Lower leg skin (tissue), 4 donors: ENCODE measurements at regions not wholly inside any gene's neighbourhood (a gene's known extent, or its start where the extent isn't known, plus 50 kb on each side); places are given as distances from the start of the nearest gene placed in this dataset.

Source experiments
- DNase-seq, 2 donors: peaks; one replicate each; pipeline ENCODE4 v3.0.0-alpha.2; 2019; ENCODE audit warnings: low spot score in 2 of 2
- H3K4me3 ChIP-seq: fragments of 200-600 bp; sonication (generic); 2 replicates; pipeline ENCODE4 v1.5.1; 2017; ENCODE audit warnings: mild to moderate bottlenecking, low read depth; ENCODE audit not compliant: poor library complexity, severe bottlenecking
- POLR2A ChIP-seq, 2 donors: fragments of 450-650 bp; IDR thresholded peaks; one replicate each; pipeline ENCODE4 v1.6.1; 2016 to 2017; ENCODE audit warnings: antibody characterized with exemption in 2 of 2, mild to moderate bottlenecking in 1 of 2, moderate library complexity in 1 of 2
- WGBS, 2 donors: methylation state at CpG; one replicate each; pipeline ENCODE4 v1.1.5; 2018; 5-methylcytosine and 5-hydroxymethylcytosine counted together
- intact Hi-C: fragments of 100-400 bp; cut with DNase I; formaldehyde crosslinking; loops from one replicate; pipeline ENCODE4 v1.15.0; 2023; ENCODE audit warnings: low total_unique reads
- TF ChIP-seq, protein P1 (sequence below), 3 donors: fragments of 450-650 bp; IDR thresholded peaks; one replicate each; pipeline ENCODE4 v1.5.1; 2016; ENCODE audit warnings: antibody characterized with exemption in 3 of 3, mild to moderate bottlenecking in 3 of 3, moderate library complexity in 2 of 3

DNA sequence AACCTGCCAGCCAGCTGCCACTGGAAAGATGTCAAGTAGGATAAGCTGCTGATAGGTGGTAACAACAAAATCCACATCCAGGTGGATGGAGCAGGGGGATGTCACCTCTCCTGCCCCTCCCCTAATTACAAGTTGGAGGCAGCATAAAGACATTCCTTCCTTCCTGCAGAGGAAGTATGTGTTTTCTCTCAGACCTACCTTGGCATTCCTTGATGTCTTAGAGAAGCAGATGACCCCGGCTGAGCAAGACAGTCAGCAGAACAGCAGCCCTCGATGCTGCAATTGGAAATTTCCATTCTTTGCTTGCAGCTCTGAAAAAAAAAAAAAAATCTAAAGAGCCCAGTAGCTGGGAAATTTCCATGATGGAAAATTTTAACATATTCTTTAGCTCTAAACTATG lies 137.5 kb upstream of the MKLN1 start:
- no peak for DNase-seq
- no peak overlapping the region for H3K4me3 ChIP-seq
- intact Hi-C loops: no loop called here
- WGBS, 2 donors: 16 to 22% methylated on average over 2 of the region's 2 CpGs
- TF ChIP-seq, protein P1, sequence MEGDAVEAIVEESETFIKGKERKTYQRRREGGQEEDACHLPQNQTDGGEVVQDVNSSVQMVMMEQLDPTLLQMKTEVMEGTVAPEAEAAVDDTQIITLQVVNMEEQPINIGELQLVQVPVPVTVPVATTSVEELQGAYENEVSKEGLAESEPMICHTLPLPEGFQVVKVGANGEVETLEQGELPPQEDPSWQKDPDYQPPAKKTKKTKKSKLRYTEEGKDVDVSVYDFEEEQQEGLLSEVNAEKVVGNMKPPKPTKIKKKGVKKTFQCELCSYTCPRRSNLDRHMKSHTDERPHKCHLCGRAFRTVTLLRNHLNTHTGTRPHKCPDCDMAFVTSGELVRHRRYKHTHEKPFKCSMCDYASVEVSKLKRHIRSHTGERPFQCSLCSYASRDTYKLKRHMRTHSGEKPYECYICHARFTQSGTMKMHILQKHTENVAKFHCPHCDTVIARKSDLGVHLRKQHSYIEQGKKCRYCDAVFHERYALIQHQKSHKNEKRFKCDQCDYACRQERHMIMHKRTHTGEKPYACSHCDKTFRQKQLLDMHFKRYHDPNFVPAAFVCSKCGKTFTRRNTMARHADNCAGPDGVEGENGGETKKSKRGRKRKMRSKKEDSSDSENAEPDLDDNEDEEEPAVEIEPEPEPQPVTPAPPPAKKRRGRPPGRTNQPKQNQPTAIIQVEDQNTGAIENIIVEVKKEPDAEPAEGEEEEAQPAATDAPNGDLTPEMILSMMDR (IDR thresholded peaks at IDR 0.05): no peak
- TF ChIP-seq POLR2A (IDR thresholded peaks at IDR 0.05): no peak

DNA sequence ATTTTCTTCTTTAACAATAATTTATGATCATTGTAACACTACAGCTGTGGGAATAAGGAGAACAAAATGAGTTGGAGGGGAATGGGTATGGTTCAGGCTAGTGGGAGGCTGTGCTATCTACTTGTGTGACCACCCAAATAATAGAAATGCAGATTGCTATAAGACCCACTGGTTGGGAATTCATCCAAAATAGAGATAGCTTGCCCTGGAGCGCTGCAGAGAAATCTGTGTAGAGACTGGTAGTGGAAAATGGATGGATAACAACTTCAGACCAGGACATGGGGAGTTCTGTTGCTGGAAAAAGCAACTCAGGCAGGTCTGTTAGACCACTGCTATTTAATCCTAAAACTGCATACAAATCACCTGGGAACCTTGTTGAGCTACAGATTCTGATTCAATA lies 137.1 kb upstream of the MKLN1 start:
- intact Hi-C loops: no loop called here

DNA sequence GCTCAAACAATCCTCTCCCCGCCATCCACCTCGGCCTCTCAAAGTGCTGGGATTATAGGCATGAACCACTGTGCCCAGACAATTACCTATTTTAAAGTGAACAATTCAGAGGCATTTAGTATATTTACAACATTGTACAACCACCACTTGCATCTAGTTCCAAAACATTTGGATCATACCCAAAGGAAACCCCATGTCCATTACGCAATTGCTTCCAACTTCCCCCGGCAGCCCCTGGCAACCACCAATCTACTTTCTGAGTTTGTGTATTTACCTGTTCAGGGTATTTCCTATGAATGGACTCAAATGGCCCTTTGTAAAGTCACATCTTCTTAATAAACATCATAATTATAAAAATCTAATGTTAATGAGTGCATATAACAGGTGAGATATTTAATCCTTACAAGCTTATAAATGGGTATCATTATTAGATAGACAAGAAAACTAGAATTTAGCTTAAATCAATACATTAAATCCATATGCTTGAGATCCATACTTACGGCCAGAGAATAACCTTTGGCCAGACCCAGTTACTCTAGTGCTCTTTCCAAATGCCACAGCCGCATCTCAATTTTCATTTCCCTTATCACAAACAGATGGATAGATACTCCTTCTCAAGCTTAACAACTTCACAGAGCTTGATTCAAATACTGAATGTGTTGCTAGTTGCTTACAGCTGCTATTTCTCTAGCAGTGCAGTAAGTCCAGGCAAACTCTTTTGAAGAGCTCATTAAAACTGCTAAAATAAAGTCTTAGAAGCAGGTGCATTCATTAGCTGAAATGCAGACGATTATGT lies 133.4 kb upstream of the MKLN1 start:
- TF ChIP-seq, protein P1 (IDR thresholded peaks at IDR 0.05): no peak
- TF ChIP-seq POLR2A (IDR thresholded peaks at IDR 0.05): no peak
- no peak for DNase-seq
- no peak overlapping the region for H3K4me3 ChIP-seq
- WGBS, 2 donors: 65 to 66% methylated on average over 7 of the region's 7 CpGs
- intact Hi-C loops: no loop called here

More for the DNA sequence above, 137.1 kb upstream of the MKLN1 start:
- no peak overlapping the region for H3K4me3 ChIP-seq
- no peak for DNase-seq
- TF ChIP-seq POLR2A (IDR thresholded peaks at IDR 0.05): no peak
- TF ChIP-seq, protein P1 (IDR thresholded peaks at IDR 0.05): no peak
- 40 to 71% methylated on average over 1 of the region's 1 CpG for WGBS, 2 donors

DNA sequence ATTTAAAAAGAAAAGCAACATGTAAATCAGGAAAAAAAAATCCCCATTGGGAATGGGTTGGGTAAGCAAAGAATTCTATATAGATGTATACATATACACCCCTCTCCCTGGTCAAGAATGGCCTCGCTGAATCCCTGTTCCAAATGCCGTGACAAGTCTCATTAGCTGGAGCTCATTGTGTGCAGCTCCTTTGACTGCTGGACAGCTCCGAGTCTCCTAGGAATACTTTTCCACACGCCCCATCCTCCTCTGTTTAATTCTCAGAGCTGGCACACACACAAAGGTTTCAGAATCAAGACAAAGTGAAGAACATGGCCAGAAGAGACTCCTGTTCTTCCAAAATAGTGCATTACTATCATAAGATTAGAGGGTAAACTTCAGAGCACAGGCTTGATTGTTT lies 130.9 kb upstream of the MKLN1 start:
- H3K4me3 ChIP-seq: no peak overlapping the region
- intact Hi-C loops: no loop called here
- TF ChIP-seq POLR2A (IDR thresholded peaks at IDR 0.05): no peak
- TF ChIP-seq, protein P1 (IDR thresholded peaks at IDR 0.05): no peak
- 16 to 27% methylated on average over 4 of the region's 4 CpGs for WGBS, 2 donors
- no peak for DNase-seq

DNA sequence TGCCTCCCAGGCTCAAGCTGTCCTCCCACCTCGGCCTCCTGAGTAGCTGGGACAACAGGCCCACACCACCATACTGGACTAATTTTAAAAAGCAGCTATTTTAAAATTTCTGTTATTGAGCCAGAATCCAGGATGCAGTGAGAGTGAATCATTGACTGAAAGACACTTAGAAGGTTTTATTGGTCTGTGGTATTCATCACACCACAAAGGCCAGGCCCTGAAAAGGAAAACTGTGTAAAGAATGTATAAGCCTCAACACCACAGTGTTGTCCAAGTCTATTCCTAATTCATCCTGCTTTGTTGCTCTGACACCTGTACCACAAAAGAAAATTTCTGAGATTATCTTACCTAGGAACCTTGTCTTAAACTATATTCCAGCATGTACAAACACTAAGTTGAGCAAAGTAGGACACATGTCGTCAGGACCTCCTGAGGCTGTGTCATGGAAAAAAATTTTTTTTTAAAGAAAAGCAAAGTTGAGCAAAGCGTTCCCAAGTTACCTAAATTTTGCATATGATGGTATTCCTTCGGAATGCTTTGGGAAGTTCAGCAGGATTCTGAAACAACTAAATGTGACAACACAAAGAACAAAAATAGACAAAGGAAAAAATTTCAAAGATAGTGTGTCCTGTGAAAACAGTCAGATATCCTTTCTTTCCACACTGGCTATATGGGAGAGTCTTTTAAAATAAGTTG lies 129.6 kb upstream of the MKLN1 start:
- intact Hi-C loops: no loop called here
- DNase-seq: no peak
- no peak for TF ChIP-seq POLR2A (IDR thresholded peaks at IDR 0.05)
- TF ChIP-seq, protein P1 (IDR thresholded peaks at IDR 0.05): no peak
- WGBS, 2 donors: 88 to 91% methylated on average over 4 of the region's 4 CpGs
- no peak overlapping the region for H3K4me3 ChIP-seq
